ENCODE measurements at regions not wholly inside any gene's neighbourhood (a gene's known extent, or its start where the extent isn't known, plus 50 kb on each side); places are given as distances from the start of the nearest gene placed in this dataset.

DNA sequence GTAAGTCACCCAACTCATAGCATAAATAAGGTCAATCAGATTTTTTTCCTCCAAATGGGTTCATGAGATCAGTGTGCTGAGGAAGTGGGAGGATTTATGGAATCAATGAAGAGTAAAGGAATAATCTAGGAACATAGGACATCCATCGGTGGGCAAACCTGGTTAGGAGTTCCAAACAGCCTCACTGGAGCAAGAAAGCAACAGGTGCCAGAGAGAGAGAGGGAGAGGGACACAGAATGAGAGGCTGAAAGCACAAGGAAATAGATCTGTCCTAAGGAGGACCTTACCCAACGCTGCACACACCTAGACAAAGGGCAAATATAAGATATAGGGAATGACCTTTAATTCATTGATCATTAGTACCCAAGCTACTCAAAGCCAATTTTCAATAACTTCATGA, 119.5 kb upstream of the ANKRD1 start:
- no peak for DNase-seq

DNA sequence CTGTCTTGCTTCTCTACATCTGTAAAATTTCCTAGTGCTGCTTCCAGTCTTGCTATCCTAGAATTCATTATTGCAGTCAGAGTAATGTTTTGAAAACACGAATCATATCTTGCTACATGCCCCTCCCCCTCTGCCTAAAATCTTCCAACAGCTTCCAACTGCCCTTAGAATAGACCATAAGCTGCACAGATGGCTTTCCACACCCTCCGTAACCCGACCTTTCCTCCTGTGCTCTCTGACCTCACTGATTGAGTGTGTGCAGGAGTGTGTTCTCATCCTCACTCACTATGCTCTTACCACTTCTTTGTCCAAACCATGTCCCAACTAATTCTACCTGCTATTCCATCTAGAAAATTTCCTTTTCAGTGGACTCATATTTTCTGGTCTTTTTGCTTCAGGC, 121.2 kb upstream of the ANKRD1 start:
- no peak for DNase-seq

DNA sequence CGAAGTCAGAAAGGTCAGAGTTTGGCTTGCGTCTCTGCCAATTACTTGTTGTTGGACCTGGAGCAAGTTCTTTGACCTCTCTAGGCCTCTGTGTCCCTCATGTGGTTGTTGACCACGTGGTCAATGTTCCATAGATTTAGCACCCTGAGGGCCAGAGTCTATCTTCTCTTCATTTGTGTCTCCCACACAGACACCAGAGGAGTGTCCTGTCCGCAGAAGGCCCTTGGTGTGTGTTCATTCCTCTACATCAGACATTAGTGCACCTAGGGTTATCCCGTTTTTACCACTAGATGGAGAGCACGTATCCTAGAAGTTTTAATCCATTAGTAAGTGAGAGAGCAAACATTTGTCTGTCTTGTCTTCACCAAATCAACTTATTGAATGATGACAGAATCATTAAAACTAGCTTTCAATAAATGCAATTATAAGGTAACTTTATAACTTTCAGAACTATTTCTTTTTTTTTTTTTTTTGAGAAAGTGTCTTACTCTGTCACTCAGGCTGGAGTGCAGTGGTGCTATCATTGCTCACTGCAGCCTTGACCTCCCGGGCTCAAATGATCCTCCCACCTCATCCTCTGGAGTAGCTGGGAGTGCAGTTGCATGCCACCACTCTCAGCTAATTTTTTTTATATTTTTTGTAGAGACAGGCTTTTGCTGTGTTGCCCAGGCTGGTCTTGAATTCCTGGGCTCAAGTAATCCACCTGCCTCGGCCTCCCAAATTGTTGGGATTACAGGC, 122.5 kb upstream of the ANKRD1 start:
- DNase-seq = no peak

DNA sequence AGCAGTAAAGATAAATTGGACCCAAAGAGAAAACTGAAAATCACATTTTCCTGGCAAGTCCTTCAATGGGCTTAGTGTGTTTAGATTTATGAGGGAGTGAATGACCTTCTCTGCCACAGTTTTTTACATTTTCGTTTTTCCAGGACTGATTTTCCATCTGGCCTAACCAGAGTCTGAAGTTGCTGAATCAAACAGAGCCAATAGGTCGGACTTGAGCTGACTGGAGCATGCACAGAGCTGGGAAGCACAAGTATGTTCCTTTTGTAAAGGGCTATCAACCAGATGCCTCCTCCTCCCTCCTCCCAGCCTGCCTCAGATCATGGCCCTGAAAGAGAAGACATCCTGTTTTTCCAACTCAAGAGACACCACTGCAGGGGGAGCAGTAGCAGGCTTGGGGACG, 126.0 kb upstream of the ANKRD1 start:
- DNase-seq = no peak

DNA sequence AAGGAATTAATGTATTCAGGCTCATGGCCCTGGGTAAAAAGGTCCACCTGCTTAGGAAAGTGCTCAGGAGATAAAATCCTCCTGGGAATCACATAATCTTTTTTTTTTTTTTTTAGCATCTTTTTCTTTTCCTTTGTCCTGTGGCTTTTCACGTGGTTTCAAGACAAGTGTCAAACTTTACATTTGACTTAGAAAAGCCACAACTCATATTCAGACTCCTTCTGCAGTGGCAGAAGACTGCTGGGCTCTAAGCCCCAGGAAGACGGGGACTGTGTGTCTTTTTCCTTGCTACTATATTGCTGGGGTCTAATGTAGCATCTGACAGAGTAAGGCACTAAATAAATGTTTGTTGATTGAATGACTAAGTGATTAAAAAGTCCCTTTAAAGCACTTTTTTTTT, 127.5 kb upstream of the ANKRD1 start:
- no peak for DNase-seq

DNA sequence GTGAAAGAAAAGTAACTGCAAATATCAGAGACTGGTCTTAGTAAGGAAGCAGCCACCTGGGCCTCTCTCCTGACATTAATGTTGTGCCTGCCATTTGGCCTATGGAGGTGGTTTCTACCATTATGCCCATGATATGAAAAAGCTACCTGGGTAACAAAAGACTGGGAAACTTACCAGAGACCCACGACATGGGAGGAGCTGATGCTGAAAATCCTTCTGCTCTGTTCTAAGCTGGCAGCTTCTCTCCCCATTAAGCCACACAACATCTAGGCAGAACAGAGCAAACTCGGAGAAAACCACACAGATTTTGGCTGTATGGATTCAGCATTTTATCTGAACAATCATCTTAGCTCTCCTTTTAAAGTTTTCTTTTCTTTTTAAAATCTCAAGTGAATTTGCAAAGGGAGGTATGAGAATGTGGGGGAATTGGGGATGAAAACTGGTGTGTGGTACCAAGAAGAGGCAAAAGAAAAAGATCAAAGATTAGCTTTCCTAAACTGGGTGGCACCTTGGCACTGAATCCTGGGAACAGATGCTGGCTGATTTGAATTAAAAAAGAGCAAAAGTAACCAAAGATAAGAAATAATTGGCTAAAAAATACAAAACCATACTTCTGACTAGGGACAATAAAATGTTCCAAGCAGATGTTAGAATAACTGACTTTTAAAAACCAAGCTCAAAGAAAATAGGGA, 128.6 kb upstream of the ANKRD1 start:
- DNase-seq = no peak

DNA sequence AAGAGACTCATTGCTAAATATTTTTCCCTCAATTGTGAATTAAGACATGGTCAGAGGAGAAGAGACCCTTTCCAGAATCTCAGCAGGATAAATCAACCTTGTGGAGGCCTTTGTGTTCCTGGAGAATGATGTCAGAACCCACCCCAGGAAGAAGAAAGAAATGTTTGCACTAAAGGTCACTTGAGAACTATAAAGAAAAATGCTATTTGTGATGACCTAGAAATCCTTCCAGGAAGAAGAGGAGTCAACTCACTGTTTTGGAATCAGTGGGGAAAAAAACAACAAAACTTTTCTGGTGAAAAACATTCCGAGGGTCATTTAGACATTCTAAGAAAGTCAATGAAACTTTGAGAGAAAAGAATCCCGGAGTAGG, 129.1 kb upstream of the ANKRD1 start:
- no peak for DNase-seq

DNA sequence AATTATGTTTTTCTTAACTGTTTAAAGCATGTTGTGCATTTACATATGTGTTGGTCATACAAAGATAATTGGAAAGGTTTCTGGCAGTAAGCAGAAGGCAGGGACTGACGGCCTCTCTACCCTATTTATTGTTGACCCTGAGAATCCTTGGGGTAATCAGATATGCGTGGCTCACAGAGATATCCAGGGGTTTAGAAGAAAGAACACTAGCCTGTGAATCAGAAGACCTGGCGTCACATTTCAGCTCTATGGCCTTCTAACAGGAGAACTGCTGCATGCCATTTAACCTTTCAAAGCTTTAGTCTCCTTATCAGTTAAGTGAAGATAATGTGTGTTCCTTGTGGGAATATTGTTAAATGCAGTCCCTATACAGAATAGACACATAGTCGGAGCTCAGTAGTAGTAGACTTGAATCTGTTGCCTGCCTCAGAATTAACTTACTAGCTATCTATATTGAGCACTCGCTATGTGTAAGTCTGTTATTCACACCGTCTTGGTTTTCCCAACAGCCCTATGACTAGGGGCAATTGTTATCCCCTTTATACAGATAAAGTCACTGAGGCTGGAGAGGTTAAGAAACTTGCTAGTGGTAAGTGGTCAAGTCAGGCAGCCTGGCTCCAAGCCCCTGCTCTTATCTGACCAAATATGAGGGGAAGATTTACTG, 129.6 kb upstream of the ANKRD1 start:
- DNase-seq = no peak

DNA sequence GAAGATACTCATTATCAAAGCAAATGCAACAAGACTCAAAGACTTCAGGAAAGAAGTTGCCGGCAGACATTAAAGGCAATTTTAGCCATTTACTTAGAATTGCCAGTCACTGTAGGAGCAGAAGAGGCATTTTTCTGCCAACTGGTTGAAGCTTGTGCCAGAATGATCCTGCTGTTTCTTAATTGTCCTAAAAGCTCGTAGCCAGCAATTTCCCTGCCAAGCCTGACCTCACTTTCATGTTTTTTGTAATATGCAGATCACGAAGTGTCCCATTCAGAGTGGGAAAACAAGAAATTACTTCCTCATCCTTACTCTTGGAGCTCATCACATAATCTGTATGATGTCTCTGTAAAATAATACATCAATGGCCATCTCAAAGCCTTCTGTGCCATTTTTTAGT, 130.9 kb upstream of the ANKRD1 start:
- no peak for DNase-seq

DNA sequence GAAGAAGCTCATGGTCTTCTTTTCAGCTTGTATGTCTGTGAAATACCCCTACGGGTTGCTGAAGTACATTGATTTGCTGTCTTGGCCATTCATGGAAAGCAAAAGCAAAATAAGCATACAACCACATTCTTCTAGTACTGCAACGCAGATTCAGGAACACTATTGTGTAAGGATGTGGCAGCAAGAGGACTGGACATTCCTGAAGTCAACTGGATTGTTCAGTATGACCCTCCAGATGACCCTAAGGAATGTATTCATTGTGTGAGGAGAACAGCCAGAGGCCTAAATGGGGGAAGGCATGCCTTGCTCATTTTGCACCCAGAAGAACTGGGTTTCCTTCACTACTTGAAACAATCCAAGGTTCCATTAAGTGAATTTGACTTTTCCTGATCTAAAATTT, 133.4 kb upstream of the ANKRD1 start:
- no peak for DNase-seq

DNA sequence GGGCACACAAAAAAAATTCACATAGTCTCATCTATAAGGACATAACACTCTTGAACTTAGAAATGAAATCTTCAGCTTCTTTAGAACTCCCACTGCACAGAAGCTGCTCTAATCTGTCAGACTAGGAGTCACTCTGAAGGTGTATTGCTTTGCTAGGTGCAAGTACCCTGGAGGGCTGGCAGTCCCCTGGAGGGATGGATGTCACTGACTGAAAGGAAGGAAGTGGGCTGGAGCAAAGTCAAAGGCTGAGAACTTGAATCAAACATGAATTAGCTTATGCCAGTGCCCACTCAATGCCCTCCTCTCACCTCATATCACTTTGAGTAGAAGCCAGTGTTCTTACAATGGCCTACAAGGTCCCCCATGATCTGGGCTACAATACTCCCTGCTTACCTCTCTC, 140.3 kb upstream of the ANKRD1 start:
- DNase-seq = no peak

DNA sequence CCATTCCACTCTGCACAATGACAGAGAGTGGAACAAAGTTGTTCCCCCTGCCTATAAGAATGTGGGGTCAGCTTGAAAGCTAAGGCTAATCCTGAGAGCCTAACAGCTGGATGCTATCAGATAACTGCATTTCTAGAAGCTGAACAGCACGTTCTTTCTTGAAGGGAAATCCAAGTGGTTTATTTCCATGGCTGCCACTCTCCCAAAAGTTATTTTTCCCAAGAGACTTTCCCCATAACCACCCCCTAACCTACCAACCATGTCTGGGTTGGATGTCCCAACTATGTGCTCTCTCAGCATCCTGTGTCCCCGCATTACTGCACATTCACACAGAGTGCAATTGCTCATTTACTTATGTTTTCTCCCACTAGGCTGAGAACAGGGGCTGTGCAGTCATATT, 140.7 kb upstream of the ANKRD1 start:
- no peak for DNase-seq

DNA sequence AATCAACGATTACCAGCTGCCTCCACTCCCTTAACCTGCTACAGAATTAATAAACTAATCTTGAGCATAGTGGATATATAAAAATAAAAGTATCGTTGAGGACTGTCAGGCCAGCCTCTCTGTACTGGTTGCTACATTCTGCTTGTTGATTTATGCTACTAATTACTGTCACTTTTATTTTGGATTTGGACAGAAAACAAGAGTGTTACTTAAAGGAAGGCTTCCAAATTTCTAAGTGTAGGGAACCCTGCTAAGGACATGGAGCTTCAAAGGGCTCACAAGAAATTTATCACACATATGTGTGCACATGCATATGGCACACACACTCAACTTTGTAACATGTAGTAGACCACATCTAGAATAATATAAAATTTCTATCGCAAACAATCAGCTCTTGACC, 141.2 kb upstream of the ANKRD1 start:
- no peak for DNase-seq

DNA sequence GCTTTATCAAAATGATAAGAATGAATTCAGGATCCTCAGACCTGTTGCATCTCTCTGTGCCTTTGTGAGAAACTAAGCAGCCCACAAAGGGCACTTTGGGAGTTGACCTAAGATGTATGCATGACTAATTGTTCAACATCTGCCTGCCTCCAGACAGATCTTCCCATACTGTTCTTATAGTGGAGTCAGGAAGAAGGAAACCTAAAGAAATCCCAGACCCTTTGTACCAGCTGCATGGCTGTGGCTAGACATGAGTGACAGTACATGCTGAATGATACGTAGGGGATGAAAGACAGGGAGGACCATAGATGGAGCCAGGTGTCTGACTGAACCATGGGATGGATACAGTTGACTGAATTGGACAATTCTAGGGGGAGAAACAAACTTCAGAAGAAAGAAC, 148.7 kb upstream of the PCGF5 start:
- DNase-seq = no peak

DNA sequence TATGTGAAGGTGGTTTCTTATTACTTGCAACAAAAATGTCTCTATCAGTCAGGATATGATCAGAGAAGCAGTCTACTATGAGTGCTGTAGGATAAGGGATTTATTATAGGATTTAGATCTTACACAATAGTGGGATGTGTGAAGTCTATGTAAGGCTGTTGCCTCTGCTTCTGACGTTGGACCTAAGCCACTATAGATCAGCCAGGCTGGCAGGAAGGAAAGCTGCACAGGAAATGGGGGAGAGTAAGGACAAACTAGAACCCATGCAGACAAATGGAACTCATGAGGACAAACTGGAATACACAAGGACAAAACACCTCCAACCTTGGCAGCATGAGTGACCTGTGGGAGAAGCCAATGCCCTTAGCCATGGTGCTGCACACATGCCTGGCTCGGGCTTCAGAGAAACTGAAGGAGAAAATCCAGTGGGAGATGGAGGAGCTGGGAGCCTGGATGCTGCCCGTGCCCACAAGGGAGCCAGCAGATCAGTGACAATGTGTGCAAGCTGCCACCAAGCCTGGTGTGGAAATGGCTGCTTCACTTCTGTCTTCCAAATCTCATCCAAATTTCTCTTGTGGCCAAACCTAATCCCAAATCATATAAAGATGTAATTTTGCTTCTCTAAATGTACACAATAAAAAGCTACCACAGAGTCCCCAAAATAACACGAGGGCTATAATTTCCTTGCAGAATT, 147.0 kb upstream of the PCGF5 start:
- no peak for DNase-seq

DNA sequence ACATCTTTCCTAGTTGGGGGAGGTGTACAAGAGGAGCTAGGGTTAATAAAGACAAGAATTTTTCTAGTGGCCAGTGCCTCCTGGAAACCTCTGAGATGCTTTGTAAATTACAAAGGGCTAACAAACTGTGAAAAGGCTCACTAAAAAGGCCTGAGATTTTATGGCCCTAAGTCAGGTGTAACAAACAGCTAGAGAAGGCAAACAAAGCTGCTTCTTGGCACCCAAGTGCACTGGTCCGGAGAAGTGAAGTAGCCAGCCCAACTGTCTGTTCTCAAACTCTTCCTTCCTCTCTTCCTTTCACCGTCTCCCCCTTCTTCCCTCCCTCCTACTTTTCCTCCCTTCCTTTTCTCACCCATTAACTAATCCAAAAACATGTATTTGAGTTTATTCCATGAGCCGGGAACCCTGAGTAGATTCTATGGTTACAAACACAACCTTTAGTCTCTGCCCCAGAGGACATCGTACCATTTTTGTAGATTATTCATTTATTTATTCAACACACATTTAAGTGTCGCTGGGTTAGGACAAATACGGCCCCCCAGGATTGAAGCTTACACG, 143.4 kb upstream of the PCGF5 start:
- DNase-seq = no peak

DNA sequence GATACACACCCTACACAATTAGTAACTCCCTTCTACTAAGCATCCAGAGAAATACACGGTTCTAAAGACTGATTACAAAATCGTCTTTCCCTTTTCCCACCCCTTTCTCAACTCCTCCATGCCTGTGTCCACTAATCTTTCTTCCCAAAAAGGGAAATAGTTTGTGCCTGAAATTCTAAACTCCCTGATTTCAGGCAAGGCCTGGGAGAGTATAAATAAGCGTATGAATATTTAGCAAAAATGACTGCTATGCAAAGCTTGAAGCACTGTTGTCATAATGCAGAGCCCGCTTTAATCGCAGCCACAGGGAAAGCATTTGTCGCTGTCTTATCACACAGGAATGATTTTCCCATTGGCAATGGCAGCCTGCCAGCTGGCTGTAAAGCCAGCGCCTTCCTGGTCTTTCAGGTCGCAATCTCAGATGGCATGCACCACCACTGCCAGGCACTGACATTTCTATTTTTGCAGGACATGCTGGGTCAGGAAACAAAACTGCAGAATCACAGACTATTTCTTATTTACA, 142.9 kb upstream of the PCGF5 start:
- no peak for DNase-seq

DNA sequence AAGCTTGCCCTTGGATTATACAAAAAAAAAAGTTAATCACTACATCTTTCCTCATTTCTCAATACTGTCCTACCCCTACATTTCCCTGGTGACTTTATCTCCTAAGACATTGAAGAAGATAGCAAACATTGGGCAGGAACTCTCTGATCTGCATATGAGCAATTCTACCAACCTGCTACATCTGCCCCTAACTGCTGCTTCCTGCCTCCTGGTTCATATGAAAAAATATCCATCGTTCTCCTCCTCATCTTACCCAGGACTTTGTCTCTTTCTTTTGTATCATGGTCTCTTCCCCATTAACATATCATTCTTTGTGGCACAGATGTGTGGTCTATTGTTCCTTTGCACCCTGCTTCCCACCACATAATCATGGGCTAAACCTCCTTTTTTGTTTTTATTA, 139.7 kb upstream of the PCGF5 start:
- no peak for DNase-seq

DNA sequence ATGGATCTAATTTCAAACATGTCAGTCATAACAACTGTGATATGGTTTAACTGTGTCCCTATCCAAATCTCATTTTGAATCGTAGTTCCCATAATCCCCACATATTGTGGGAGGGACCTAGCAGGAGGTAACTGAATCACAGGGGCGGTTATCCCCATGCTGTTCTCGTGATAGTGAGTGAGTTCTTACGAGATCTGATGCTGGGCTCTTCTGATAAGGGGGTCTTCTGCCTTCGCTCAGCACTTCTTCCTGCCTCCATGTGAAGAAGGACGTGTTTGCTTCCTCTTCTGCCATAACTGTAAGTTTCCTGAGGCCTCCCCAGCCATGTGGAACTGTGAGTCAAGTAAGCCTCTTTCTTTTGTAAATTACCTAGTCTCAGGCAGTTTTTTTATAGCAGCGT, 138.0 kb upstream of the PCGF5 start:
- no peak for DNase-seq

DNA sequence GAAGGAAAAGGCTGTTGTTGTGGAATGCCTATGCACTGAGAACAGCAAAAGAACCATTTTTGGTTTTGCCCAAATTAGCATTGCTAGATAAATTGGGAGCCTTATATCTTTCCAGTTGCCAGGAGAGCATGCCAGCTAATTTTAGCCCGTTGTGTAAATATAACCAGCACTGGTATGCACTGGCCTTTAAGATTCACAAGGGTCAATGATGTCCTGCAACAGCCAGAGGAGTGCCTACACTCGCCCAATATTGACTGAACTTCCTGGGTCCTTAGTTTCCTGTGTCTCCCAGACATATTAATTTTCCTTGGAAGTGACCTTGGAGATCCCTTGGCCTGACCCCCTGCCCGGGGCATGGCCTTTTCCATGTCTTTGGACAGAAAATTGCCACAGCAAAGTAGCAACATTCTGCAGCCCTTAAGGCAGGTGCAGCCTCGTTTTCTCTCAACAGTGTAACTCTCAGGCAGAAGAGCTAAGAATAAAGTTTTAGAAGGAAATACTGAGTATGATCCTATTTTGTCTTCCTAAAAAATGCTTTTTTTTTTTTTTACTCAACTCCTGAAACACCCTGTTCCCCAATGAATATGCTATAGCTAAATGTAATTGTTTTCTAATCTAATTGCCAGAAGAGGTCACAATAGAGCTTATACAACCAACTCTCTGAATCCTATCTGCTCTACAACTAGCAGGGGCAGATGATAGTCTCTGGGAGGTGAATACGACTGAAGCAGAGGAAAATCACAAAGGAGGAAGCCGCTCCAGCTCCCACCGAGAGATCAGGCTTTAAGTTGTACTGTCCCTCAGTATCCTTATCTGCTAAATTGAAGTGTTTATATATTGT, 131.9 kb upstream of the PCGF5 start:
- DNase-seq = no peak

DNA sequence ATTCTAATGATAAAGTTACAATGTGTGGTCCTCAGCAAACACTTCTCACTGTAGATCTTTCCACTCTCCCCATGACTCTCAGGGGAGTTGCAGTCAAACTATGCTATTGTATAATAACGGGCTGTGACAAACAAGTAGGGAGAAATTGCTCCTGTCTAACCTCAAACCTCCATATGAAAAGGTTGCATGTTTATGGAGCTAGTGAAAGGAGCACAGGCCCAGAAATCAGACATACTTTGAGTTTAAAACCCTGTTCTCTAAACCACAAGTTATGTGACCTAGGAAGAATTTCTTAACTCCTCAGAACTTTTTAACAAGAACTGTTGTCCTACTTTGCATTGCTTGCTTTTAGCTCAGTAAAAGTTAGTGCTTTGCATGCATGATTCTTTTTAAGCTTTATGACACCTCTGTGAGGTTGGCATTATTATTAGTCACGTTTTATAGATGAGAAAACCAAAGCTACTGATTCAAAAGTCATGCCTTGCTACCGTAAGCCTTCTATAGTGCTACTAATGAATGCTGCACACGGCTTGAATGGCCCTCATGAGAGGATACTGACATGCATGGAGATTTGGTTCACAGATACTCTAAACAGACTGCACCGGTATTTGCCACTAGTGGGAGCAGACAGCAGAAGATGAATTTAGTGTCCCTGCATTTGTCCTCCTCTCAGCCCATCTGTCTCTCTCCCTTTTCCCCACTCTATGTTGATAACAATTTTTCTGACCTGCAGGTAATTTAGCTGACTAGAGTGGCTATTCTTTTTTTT, 129.5 kb upstream of the PCGF5 start:
- no peak for DNase-seq

All from cerebellar nuclear complex (tissue), 1 donor.